ENCODE measurements at regions not wholly inside any gene's neighbourhood (a gene's known extent, or its start where the extent isn't known, plus 50 kb on each side); places are given as distances from the start of the nearest gene placed in this dataset.

- FAIRE-seq: no peak
Measured at GRCh38 chr4:26106776-26107175, 192.8 kb downstream of the SMIM20 start.

GRCh38 chr4:26108054-26108453 is 194.0 kb downstream of the SMIM20 start:
- no peak for FAIRE-seq

GRCh38 chr4:26110493-26110892 is 196.5 kb downstream of the SMIM20 start:
- FAIRE-seq: no peak

GRCh38 chr4:26113339-26113940 is 199.4 kb downstream of the SMIM20 start:
- FAIRE-seq: no peak

- no peak for FAIRE-seq
Measured at GRCh38 chr4:26116057-26116456, 202.0 kb downstream of the SMIM20 start.

- no peak for FAIRE-seq
Measured at GRCh38 chr4:26120098-26120825, 200.6 kb upstream of the RBPJ start.

- FAIRE-seq: no peak
Measured at GRCh38 chr4:26122690-26123089, 198.1 kb upstream of the RBPJ start.

GRCh38 chr4:26124753-26125321 is 196.0 kb upstream of the RBPJ start:
- no peak for FAIRE-seq

- no peak for FAIRE-seq
Measured at GRCh38 chr4:26126143-26126718, 194.6 kb upstream of the RBPJ start.

- FAIRE-seq: no peak
Measured at GRCh38 chr4:26126994-26127393, 193.8 kb upstream of the RBPJ start.

GRCh38 chr4:26127851-26128337 is 192.9 kb upstream of the RBPJ start:
- no peak for FAIRE-seq

- FAIRE-seq: no peak
Measured at GRCh38 chr4:26130173-26130572, 190.6 kb upstream of the RBPJ start.

- FAIRE-seq: peak; percentile 90
Measured at GRCh38 chr4:26130841-26131432, 189.9 kb upstream of the RBPJ start.

GRCh38 chr4:26131711-26132110 is 189.1 kb upstream of the RBPJ start:
- no peak for FAIRE-seq

- FAIRE-seq: no peak
Measured at GRCh38 chr4:26132858-26133257, 188.0 kb upstream of the RBPJ start.

GRCh38 chr4:26133840-26134239 is 187.0 kb upstream of the RBPJ start:
- FAIRE-seq: no peak

- no peak for FAIRE-seq
Measured at GRCh38 chr4:26135331-26135730, 185.5 kb upstream of the RBPJ start.

GRCh38 chr4:26136615-26137014 is 184.2 kb upstream of the RBPJ start:
- FAIRE-seq: no peak

- FAIRE-seq: no peak
Measured at GRCh38 chr4:26137288-26137687, 183.5 kb upstream of the RBPJ start.

- no peak for FAIRE-seq
Measured at GRCh38 chr4:26139310-26139924, 181.4 kb upstream of the RBPJ start.

- no peak for FAIRE-seq
Measured at GRCh38 chr4:26140150-26140898, 180.5 kb upstream of the RBPJ start.

- FAIRE-seq: no peak
Measured at GRCh38 chr4:26141051-26141721, 179.6 kb upstream of the RBPJ start.

Data from islet of Langerhans (tissue), 1 donor.